Ovary (tissue), 1 donor: ENCODE measurements at regions not wholly inside any gene's neighbourhood (a gene's known extent, or its start where the extent isn't known, plus 50 kb on each side); places are given as distances from the start of the nearest gene placed in this dataset.

Source experiments
- EP300 ChIP-seq: sonication (generic); formaldehyde crosslinking; IDR thresholded peaks from one replicate; pipeline ENCODE4 v1.6.1; 2017; ENCODE audit warnings: antibody characterized with exemption
- POLR2A ChIP-seq: fragments of 450-650 bp; IDR thresholded peaks from one replicate; pipeline ENCODE4 v1.6.1; 2017; ENCODE audit warnings: antibody characterized with exemption, mild to moderate bottlenecking, moderate library complexity

DNA sequence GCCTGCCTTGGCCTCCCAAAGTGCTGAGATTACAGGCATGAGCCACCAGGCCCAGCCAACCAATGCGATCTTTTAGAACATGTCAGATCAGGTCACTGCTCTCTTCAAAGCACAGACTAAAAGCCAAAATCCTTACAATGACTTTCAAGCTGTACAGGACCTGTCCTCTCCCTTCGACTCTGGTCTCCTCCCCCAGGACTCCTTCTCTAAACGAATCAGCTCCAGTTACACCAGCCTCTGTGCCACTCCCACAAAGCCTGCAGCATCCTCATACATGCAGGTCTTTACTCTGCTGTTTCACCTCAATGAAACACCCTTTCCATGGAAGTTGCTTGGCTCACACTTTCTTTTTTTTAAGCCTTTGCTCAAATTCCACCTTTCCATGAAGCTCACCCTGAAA is 436.0 kb downstream of the METTL4 start:
- TF ChIP-seq EP300 (no peak), POLR2A (no peak)
